K562 (cell line): ENCODE measurements at regions not wholly inside any gene's neighbourhood (a gene's known extent, or its start where the extent isn't known, plus 50 kb on each side); places are given as distances from the start of the nearest gene placed in this dataset.

Experiments
- CC2D1A ChIP-seq: fragments of 450-650 bp; IDR thresholded peaks from 2 replicates; pipeline ENCODE4 v1.6.1; 2017; ENCODE audit warnings: mild to moderate bottlenecking
- ETV6 ChIP-seq, 3 experiments: fragments of 150-350 bp in 1 of 3; sonication (generic) in 1 of 3; formaldehyde crosslinking in 1 of 3; IDR thresholded peaks; 2 replicates each; pipeline versions ENCODE4 v1.6.1 to v1.8.0; 2014 to 2022; ENCODE audit warnings: borderline replicate concordance in 2 of 3, low read depth in 2 of 3, antibody characterized with exemption in 1 of 3, low read length in 1 of 3, mild to moderate bottlenecking in 1 of 3, missing genetic modification reagents in 1 of 3
- JUND ChIP-seq, 2 experiments: IDR thresholded peaks; 2 replicates in 1 of 2; 3 replicates in 1 of 2; pipeline ENCODE4 v1.6.1; 2011; ENCODE audit warnings: borderline replicate concordance in 2 of 2, low read depth in 2 of 2, low read length in 2 of 2, improper control_type of control experiment in 1 of 2, missing biosample characterization in 1 of 2, missing genetic modification characterization in 1 of 2, missing genetic modification reagents in 1 of 2
- MNT ChIP-seq, 2 experiments: fragments of 450-650 bp; conservative IDR thresholded peaks; 2 replicates each; pipeline ENCODE4 v1.6.1; 2017; ENCODE audit warnings: mild to moderate bottlenecking in 2 of 2, moderate library complexity in 2 of 2
- PHF20 ChIP-seq: fragments of 450-650 bp; IDR thresholded peaks from 2 replicates; pipeline ENCODE4 v1.6.1; 2018; ENCODE audit not compliant: partially characterized antibody
- POU5F1 ChIP-seq: fragments of 150-350 bp; IDR thresholded peaks from 2 replicates; pipeline ENCODE4 v1.6.1; 2014; ENCODE audit warnings: borderline replicate concordance, low read length, low read depth, mild to moderate bottlenecking; ENCODE audit not compliant: partially characterized antibody
- PTBP1 ChIP-seq: fragments of 200-400 bp; formaldehyde crosslinking; IDR thresholded peaks from 2 replicates; pipeline ENCODE4 v1.6.1; 2017; ENCODE audit warnings: low read depth, low read length
- REST ChIP-seq, 2 experiments: fragments of 450-650 bp; formaldehyde crosslinking in 1 of 2; IDR thresholded peaks; 2 replicates each; pipeline versions ENCODE4 v1.4.0 to v1.6.1; 2014 to 2020; ENCODE audit warnings: mild to moderate bottlenecking in 2 of 2, borderline replicate concordance in 1 of 2, low read depth in 1 of 2
- ZBTB17 ChIP-seq: fragments of 450-650 bp; formaldehyde crosslinking; IDR thresholded peaks from 2 replicates; pipeline ENCODE4 v1.4.0; 2020; ENCODE audit warnings: mild to moderate bottlenecking
- ZNF436 ChIP-seq: fragments of 250-450, 450-650 bp; sonication (Bioruptor Pico); formaldehyde crosslinking; IDR thresholded peaks from 2 replicates; pipeline ENCODE4 v1.7.0; 2020; ENCODE audit warnings: mild to moderate bottlenecking
- ZNF699 ChIP-seq: fragments of 250-450 bp; sonication (Bioruptor Pico); IDR thresholded peaks from 2 replicates; pipeline ENCODE4 v1.8.0; 2021; ENCODE audit warnings: mild to moderate bottlenecking, moderate library complexity; ENCODE audit not compliant: insufficient replicate concordance
- ZNF707 ChIP-seq: fragments of 250-450 bp; sonication (Bioruptor Pico); conservative IDR thresholded peaks from 2 replicates; pipeline ENCODE4 v1.8.0; 2022; ENCODE audit warnings: inconsistent platforms, mild to moderate bottlenecking, moderate library complexity
- TF ChIP-seq, protein P1 (sequence below): sonication (generic); formaldehyde crosslinking; IDR thresholded peaks from 2 replicates; pipeline ENCODE4 v1.8.0; 2022; ENCODE audit warnings: missing genetic modification reagents, mild to moderate bottlenecking, borderline replicate concordance

DNA sequence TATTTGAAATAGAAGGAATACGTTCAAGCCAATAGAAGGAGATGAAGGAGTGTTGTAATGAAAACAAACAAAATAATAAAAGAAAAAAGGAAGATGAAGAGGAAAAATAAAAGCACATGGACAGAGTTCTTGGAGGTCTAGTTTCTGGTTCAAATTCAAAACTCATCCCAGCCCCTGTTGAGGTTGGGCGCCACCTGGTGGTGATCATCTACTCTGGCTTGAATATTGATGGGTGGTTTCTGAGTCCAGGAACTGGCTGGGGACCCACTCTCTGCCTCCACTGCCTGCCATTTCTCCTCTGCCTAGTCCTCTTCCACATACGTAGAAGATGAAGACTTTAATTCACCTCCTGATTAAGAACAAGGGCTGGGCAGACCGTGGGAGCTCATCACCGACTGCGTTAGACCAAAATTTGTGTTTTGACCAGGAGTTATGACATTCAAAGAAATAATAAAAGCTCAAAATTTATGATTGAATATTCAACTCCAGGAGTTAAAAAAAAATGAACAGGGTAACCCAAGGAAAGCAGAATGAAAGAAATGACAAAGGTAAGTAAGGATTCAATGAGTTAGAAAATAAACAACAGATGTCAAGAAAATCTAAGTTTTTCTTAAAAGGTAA is 99.0 kb upstream of the SLC1A3 start (continued):
- TF ChIP-seq REST (IDR thresholded peaks at IDR 0.05; ENCODE audit: borderline replicate concordance), result peak; percentile 77
- no peak for TF ChIP-seq REST (CRISPR knock-in tag; IDR thresholded peaks at IDR 0.05; ENCODE audit: low read depth)
- TF ChIP-seq ZBTB17, result no peak
- no peak for TF ChIP-seq POU5F1
- TF ChIP-seq ZNF707 (CRISPR knock-in tag), result no peak
- TF ChIP-seq JUND (IDR thresholded peaks at IDR 0.05; ENCODE audit: borderline replicate concordance, low read depth, low read length), result 0 out of 2 replicates have a peak, but pooled peaks have one; percentile 16
- TF ChIP-seq JUND (tag; IDR thresholded peaks at IDR 0.05; ENCODE audit: borderline replicate concordance, low read depth, low read length), result no peak
- TF ChIP-seq PHF20, result no peak
- TF ChIP-seq, protein P1, sequence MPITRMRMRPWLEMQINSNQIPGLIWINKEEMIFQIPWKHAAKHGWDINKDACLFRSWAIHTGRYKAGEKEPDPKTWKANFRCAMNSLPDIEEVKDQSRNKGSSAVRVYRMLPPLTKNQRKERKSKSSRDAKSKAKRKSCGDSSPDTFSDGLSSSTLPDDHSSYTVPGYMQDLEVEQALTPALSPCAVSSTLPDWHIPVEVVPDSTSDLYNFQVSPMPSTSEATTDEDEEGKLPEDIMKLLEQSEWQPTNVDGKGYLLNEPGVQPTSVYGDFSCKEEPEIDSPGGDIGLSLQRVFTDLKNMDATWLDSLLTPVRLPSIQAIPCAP (CRISPR knock-in tag), result no peak
- no peak for TF ChIP-seq ZNF436 (CRISPR knock-in tag)
- TF ChIP-seq MNT (conservative IDR thresholded peaks at IDR 0.05), result peak in 1 of 2 experiments; percentile 31; a peak in 1 of 4 replicates
- no peak for TF ChIP-seq PTBP1
- no peak for TF ChIP-seq ZNF699 (CRISPR knock-in tag)
- TF ChIP-seq CC2D1A, result peak; percentile 51; the same call in 1 of the 2 replicates
- no peak for TF ChIP-seq ETV6 (IDR thresholded peaks at IDR 0.05; ENCODE audit: borderline replicate concordance in 1 of 2, low read depth in 2 of 2, low read length in 1 of 2)
- no peak for TF ChIP-seq ETV6 (CRISPR knock-in tag; IDR thresholded peaks at IDR 0.05; ENCODE audit: borderline replicate concordance)
